GM19372 (cell line): ENCODE measurements at regions not wholly inside any gene's neighbourhood (a gene's known extent, or its start where the extent isn't known, plus 50 kb on each side); places are given as distances from the start of the nearest gene placed in this dataset.

Experiments used
- ATAC-seq: cut with Tn5 transposase; IDR thresholded peaks from one replicate; pipeline ENCODE4 v1.9.1; 2021; ENCODE audit warnings: mild to moderate bottlenecking, low read depth, moderate library complexity; ENCODE audit not compliant: unreplicated experiment

DNA sequence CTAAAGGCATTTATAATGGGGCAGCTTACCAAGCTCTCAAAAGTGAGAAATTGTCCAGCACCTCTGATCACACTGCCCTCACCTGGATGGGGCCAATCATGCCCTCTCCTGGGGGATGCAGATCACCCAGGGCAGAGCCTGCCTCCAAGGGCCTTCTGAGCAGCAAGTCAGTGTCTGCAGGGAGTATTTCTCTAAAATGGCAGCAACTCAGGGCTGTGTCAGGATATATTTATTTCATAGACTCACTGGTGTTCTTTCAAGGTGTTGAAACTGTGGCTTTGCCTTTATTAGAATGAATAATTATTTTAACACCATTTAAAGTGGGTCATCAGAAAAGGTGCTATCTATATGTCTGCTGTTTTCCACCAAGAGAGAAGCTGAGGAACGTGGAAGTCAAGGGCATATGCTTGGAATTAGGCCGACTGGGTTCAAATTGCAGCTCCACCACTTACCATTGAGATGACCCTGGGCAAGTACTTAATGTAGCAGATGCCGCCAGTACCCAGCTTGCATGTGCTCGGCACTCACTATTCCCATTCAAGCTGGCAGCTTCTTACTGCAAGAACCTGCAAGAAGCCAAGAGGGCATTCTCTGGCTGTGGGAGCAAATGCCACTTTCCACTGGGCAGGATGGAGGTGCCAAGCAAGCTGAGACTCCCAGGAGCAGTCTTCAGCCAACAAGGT lies 590.0 kb downstream of the BCOR start:
- ATAC-seq: no peak

DNA sequence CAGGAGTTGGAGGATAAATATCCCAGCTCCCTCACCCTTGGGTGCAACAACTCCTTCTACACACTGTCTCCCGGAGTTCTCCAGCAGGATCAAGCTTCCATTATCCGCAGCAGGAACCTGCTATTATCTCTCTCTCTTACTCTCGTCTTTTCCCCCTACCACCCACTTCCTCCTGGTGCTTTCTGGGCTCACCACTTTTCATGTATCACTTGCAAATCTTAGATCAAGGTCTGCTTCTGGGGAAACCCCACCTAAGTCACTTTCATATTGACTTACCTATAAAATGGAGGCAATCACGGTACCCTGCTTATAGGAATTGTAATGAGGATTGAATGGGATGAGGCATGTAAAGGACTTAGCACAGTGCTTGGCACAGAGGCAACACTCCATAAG lies 589.5 kb downstream of the BCOR start:
- no peak for ATAC-seq

DNA sequence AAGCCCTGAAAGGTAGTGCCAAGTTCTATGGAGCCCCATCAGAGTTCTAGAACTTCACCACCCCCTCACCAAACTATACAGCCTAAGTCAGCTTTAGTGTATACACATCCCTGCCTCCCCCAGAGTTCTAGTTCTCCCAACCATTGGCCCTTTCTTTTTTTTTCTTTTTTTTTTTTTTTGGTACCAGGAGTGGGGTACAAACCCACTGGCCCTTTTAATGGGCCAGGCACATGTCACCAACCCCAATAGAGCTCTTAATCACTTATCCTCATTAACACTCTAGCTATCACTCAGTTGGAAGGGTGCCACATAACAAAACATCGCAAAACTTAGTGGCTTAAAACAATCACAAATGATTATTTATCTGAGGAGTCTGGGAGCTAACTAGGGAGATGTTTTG lies 588.6 kb downstream of the BCOR start:
- no peak for ATAC-seq

DNA sequence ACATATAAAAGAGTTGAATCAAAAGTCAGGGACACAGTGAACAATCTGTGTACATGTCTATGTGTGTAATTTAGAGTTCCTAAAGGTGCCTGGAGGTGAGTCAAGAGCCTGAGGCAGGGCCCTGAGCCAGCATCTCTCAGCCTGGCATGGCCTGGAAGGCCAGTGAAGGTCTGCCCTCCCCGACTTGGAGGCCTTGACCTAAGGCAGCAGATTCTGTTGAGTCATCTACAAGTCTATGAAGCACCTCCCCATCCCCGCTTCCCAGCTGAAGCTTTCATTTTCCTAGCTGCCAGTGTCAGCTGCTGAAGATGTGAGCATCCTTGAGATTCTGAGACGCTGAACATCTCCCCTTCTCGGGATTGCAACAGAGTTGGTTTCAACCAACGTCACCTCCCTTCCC lies 583.9 kb downstream of the BCOR start:
- no peak for ATAC-seq

DNA sequence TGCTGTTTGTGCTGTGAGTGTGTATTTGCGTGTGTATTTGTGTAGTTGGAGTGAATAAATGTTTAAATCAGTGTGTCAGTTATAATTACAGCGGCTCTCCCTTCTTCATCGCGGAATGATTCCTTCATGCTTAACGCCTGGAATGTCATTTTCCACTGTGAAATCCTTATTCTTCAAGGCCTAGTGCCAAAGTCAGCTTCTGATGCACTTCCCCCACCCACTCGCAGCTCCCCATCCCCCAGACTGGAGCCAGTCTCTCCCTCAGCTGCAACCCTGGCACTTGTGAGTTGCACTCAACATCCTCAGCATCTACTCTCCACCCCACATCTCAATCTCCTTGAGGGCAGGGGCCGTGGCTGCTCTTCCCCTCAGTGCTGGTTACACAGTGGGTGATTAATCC lies 583.0 kb downstream of the BCOR start:
- ATAC-seq: no peak

DNA sequence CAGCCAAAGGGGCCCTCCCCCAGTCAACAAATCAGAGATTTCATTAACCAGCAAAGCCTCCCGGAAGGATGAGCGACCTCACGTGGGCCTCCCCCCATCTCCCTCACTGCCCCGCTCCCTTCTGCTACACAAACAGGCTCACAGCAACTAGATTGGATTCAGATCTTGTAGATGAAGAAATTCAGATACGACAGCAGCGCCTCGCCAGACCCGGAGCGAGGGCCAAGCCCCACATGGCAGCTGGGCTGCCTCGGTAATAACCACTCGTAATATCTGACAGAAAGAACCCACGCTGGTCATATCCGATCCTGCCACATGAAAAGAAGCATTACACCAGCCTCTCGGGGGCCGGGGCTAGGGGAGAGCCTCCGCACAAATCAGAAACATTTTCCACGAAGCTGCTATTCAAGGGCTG lies 581.3 kb downstream of the BCOR start:
- no peak for ATAC-seq

DNA sequence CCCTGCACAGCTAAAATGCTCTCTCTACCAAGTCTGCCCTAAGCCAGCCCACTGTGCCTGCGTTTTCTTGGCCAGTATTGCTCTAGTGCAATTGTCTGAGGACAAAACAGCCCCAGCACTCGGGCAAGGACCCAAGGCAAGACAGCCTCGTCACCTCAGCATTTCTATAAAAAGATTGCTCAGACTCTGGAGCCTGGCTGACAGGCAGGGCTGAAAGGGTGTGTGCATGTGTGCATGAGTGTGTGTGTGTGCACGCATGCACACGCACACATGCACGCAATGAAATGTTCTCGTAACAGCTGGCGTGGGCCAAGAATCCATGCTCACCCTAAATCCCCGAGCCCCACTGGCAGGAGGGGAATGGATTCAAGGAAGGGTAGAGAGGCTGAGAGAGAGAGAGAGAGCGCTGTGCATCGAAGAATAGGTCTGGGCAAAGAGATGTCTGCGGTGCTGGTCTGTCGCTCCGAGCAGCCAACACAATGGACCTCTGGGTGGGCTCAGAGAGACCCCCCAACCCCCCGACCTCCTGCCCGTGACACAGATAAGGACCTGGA lies 579.2 kb downstream of the BCOR start:
- no peak for ATAC-seq

DNA sequence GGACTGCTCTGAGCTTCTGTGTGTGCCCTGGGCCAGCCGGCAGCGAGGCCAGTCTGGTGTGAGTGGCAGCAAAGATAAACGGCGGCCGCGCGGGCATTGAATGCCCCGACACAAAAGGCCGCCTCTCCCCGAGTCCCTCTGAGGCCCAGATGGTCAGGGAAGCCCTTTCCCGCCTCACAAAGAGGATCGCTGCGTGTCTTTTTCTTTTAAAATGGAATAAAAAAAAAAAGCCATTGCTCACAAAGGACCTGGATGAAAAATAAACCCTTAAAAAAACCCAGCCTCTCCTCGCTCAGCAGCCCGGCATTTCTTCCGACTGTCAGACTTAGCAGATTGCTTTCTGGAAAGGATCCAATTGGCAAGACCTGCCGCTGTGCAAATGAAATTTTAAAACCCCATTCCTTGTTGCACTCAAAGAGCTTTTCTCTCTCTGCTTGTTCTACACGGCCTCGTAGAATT lies 578.7 kb downstream of the BCOR start:
- no peak for ATAC-seq

DNA sequence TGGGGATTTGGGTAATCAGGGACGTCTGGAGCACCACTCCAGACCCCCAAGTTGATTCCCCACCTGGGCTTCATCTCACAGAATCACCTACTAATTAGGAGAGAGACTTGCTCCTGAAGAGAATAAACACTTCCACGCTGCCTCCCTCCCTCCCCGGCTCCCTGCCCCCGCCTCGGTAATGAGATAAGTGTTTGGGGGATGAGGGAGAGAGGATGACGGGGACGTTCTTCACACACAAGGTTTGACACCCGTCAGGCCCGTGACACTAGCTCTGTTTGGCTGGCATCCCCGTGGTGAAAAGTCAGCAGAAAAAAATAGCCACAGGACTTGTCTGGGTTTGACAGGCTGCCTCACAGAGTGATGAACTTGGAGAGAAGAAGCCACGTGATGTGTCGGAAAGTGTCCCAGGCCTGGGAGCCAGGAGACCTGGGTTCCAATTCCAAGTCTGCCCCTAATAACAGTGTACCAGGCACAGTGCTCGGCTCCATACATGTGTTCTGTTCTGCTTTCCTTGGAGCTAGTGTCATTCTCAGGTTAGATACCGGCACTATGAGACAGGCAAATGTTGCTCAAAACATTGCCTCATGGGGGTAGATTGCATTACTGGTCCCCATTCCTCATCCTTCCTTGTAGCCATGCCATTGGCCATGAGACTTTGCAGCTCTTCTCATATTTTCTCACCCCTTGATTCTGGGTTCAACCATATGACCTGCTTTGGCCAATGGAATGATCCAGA lies 578.0 kb downstream of the BCOR start:
- no peak for ATAC-seq

DNA sequence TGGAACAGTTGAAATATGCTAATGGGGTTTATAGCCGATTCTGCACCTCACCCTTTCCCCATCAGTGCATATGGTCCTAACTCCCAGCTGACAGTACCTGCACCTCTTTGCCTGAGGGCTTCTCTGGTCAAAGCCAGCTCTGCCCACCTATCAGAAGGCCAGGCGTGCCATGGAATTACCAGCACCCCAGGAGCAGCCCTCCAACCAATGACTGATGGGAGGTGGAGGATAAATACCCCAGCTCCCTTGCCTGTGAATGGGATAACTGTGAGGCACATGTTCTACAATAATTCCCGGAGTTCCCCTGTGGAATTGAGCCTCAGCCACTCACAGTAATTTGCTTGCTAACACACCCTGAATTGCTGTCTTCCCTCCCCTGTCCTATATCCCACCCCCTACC lies 572.0 kb downstream of the BCOR start:
- ATAC-seq: no peak

DNA sequence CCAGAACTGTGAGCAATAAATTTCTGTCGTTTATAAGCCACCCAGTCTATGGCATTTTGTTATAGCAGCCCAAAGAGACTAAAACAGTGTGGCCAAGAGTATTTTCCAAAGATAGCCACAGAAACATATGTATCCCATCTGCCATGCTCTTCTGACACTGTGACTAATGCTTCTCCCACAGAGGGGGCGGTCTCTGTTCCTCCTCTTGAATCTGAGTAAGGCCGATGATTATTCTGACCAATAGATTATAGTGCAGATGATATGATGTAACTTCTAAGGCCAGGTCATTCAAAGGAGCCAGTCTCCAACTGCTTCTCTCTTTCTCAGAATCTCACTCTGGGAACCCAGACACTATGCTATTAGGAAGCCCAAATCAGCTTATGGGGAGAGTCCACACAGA lies 570.7 kb downstream of the BCOR start:
- ATAC-seq: no peak

DNA sequence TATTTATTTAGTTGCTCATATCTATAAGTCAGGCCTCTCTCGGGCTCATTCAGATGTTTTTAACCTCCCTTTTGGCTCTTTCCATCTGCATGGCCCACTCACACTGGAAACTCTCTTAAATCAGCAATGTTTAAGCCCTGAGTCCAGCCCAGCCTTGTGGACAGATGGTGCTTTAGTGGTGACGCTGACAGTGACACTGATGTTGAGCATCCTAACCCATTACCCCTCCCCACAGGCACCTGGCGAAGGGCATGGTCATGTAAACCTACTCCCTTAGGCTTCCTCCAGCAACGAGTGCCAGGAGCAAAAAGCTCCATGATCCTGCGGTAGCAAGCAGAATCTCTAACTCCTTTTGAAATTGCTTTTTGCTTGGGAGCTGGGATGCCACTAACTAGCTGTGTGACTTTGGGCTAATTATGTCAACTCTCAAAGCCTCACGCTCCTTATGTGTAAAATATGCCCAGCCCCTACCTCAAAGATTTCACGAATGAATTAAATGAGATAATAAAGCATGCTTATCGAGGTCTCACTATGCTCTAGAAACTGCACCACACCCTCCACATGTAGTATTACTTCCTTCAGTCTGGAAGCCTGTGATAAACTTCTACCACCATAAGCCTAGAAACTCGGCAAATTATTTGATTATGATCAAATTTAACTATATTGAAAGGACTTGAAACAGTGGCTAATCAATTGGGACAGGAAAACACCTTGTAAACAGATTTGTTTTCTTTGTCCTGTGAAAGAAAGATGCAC lies 569.4 kb downstream of the BCOR start:
- ATAC-seq: no peak

DNA sequence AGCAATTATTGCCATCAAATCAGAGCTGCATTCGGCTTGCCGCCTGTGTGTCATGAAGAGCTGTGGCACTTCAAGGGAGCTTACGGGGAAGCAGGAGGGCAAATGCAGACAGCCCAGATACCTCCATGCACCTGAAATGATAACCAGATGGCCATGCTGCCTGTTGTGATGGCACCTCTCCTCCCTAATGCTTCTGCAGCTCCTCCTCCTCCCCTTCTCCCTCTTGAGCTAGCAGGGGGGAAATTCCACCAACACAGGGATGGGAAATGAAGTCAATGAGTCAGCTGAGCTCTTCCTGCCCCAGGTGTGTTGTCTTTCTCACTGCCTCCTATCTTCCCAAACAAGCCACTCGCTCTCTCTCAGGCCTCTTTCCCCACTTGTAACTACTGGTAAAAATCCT lies 565.0 kb downstream of the BCOR start:
- ATAC-seq: no peak

DNA sequence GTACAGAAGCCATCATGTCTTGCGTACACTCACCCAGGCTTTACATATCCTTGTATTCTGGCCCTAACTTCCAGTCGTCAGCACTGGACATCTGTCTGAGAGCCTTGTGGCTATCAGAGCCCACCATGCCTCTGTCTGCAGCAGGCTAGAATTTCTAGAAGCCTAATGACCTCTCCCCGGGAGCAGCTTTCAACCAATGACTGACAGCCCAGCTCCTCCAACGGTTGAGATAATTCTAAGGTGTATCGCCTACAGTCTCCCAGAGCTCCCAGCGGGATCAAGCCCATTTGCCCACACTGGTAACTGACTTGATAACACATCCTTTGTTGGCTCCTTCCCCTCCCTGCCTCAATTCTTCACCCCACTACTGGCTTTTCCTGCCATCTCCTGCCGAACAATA lies 562.8 kb downstream of the BCOR start:
- ATAC-seq: no peak

DNA sequence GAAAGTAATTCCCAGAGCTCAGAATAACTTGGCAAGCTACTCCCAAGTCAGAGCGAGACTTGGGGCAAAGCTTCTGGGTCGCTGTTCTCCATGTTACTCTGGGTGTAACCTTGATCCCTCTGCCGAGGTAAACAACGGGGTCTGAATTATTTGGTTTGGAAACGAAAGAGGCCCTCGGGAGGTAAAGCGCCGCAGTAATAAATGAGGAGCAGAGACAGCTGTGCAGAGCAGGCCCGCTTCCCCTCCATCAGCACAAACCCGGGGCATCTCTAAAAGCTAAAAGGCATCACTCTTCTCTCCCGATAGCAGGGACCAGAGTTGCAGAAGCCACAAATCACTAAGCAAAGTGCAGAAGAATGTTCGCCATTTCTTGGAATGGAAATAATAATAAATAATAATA lies 561.5 kb downstream of the BCOR start:
- no peak for ATAC-seq

DNA sequence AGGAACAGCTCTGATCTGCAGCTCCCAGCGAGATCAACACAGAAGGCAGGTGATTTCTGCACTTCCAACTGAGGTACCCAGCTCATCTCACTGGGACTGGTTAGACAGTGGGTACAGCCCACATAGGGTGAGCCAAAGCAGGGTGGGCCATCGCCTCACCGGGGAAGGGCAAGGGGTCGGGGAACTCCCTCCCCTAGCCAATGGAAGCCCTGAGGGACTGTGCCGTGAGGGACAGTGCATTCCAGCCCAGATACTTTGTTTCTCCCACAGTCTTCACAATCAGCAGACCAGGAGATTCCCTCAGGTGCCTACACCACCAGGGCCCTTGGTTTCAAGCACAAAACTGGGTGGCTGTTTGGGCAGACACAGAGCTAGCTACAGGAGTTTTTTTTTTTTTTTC lies 555.9 kb downstream of the BCOR start:
- no peak for ATAC-seq

DNA sequence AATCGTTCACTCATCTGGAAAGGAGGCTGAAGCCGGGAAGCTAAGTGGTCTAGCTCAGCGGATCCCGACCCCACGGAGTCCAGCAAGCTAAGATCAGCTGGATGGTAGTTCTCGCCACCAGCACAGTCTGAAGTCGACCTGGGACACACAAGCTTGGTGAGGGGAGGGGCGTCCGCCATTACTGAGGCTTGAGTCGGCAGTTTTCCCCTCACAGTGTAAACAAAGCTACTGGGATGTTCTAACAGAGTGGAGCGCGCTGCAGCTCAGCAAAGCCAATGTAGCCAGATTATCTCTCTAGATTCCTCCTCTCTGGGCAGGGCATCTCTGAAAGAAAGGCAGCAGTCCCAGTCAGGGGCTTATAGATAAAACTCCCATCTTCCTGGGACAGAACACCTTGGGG lies 555.4 kb downstream of the BCOR start:
- ATAC-seq: no peak

DNA sequence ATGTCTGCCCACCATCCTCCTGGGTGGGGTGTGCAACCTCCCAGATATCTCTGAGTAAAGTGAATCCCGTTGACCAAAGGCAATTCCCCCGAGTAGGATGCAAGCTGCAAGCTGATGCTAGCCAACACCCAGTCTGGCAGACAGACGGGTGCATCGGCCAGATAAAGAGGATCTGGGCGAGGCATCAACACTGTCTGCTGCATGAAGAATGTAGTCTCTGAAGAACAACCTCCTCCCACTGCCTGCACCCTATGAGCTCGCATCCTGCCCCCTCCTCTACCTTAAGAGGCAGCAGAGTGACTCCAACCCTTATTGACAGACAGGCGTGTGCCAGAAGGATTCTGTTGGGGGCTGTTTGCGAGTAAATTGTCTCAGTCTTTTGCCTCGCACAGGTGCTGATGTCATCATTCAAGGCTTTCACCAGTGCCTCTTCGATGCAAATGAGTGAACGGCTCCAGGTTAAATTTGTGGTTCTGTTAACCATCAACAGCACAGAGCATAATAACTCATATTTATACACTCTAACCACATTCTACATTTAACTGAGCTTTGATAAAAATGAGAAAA lies 546.9 kb downstream of the BCOR start:
- ATAC-seq: no peak

DNA sequence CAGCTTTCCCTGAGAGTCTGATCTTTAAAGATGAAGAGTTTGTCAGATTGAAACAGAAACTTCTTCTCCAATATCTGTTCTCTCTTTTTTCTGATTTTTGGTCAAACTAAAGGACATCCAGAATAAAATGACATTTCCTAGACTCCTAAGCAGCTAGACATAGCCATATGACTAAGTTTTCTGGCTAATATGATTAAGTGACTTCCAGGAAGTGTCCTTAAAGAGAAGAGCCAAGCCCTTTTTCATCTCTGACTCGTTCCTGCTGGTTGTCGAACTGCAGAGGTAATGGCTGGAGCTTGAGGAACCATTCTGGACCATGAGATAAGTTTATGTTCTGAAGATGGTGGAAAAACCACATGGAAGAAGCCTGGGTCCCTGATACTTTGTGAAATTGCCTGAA lies 546.0 kb downstream of the BCOR start:
- no peak for ATAC-seq

DNA sequence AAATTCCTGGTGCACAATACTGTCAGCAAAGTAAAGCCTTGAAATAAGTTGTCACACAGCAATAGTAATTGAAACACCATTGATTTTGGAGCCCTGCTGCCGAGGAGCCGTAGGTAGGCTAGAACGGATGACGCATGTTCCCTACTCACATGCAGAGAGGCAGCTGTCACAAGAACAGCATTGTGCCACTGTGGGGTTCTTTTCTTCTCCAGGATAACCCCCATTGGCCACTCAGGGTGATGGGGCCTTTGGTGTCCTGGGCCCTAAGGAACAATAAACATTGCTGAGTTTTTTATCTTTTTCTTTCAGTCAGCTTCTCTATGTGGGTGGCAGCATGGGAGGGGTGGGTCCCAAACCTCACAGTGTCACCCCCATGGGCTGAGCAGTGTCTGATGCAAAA lies 542.3 kb downstream of the BCOR start:
- no peak for ATAC-seq

DNA sequence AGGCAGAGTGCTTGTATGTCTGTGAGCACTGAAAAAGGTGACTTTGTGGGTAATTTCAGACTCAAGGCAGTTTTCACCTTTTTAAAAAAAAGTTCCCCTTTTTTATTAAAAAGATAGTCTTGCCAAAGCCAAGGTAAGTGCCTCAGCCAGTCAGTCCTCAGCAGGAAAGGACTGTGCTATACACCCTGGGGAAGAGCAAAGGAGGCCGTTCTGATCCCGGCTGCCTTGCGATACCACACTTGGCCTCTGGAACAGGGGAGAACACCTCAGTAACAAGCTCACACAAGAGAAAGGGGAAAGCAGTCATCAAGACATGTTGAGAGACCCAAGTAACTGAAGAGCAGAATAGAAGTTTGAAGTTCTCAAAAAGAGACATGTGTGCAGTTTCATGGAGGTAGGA lies 541.7 kb downstream of the BCOR start:
- ATAC-seq: no peak
